HepG2 (cell line): ENCODE measurements at regions not wholly inside any gene's neighbourhood (a gene's known extent, or its start where the extent isn't known, plus 50 kb on each side); places are given as distances from the start of the nearest gene placed in this dataset.

Experiments used
- ATAC-seq: fragments of 200-7000 bp; cut with Tn5 transposase; 3 replicates; pipeline ENCODE4 v1.9.1; 2020; ENCODE audit warnings: mild to moderate bottlenecking, moderate library complexity
- BruUV-seq: library from RNA; stranded (reverse); fragments of 400-500 nt; replicated peaks from 2 replicates; lab custom pipeline; 2021; lab: Mats Ljungman, UMichigan
- CTCF ChIA-PET: fragments of 300-600 bp; formaldehyde crosslinking; extraction: SDS; loops from one replicate; lab custom pipeline; 2021; ENCODE audit warnings: low total read pairs, inconsistent platforms, low intra/inter-chr PET ratio; lab: Yijun Ruan, JAX
- POLR2A ChIA-PET: fragments of 350-600 bp; sonication (Branson Sonifier 250); formaldehyde crosslinking; loops from one replicate; lab custom pipeline; 2020; ENCODE audit warnings: antibody characterized with exemption, inconsistent platforms; lab: Yijun Ruan, JAX
- DNase-seq: peaks from one replicate; pipeline ENCODE4 v3.0.0-alpha.2; 2015; ENCODE audit warnings: low spot score
- FAIRE-seq: peaks from 3 replicates; lab custom pipeline; 2011; peaks lifted over from hg19 to GRCh38; lab: Jason Lieb, UNC
- H2AFZ ChIP-seq: one replicate; pipeline ENCODE4 v1.6.1; 2011; ENCODE audit warnings: low read length, inconsistent platforms
- H3K27ac ChIP-seq: fragments of 300-600 bp; 3 replicates; pipeline ENCODE4 v1.8.0; 2011; ENCODE audit warnings: mixed run types, mild to moderate bottlenecking, mixed read lengths, low read length, inconsistent platforms; ENCODE audit not compliant: insufficient read depth; ENCODE audit errors: extremely low read length
- H3K27me3 ChIP-seq, 2 experiments: fragments of 200-600 bp in 1 of 2; 2 replicates in 1 of 2; 3 replicates in 1 of 2; pipeline versions ENCODE4 v1.6.0 to v1.8.0; 2011; ENCODE audit warnings: low read length in 2 of 2, mild to moderate bottlenecking in 2 of 2, moderate library complexity in 2 of 2, inconsistent platforms in 1 of 2; ENCODE audit not compliant: insufficient read depth in 2 of 2, control insufficient read depth in 1 of 2
- H3K36me3 ChIP-seq, 2 experiments: fragments of 200-600 bp in 1 of 2; replicated peaks in 1 of 2; 2 replicates in 1 of 2; 3 replicates in 1 of 2; pipeline versions ENCODE4 v1.5.1 to v1.8.0; 2011; ENCODE audit warnings: low read length in 2 of 2, inconsistent platforms in 1 of 2; ENCODE audit not compliant: insufficient read depth in 2 of 2, control insufficient read depth in 1 of 2
- H3K4me1 ChIP-seq: 2 replicates; pipeline ENCODE4 v1.5.1; 2012; ENCODE audit warnings: low read length, inconsistent platforms; ENCODE audit not compliant: insufficient read depth
- H3K4me2 ChIP-seq: 2 replicates; pipeline ENCODE4 v1.6.0; 2011; ENCODE audit warnings: low read depth, low read length, inconsistent platforms
- H3K4me3 ChIP-seq, 3 experiments: fragments of 200-600 bp in 1 of 3; sonication (generic), shearing (Covaris generic) in 1 of 3; replicated peaks in 1 of 3; 2 replicates each; pipeline ENCODE4 v1.5.1; 2011 to 2016; ENCODE audit warnings: low read length in 3 of 3, inconsistent platforms in 2 of 3, low read depth in 2 of 3, mild to moderate bottlenecking in 2 of 3, control low read depth in 1 of 3, mixed read lengths in 1 of 3; ENCODE audit not compliant: insufficient read depth in 1 of 3
- H3K79me2 ChIP-seq: one replicate; pipeline ENCODE4 v1.6.1; 2011; ENCODE audit warnings: low read length, inconsistent platforms; ENCODE audit not compliant: insufficient read depth
- H3K9ac ChIP-seq: 2 replicates; pipeline ENCODE4 v1.6.0; 2011; ENCODE audit warnings: mild to moderate bottlenecking, low read depth, low read length, inconsistent platforms; ENCODE audit not compliant: insufficient read depth
- H3K9me3 ChIP-seq: 2 replicates; pipeline ENCODE4 v1.5.1; 2012; ENCODE audit warnings: mild to moderate bottlenecking, low read length
- H4K20me1 ChIP-seq: 2 replicates; pipeline ENCODE4 v1.6.0; 2011; ENCODE audit warnings: inconsistent platforms, mild to moderate bottlenecking, low read length, moderate library complexity; ENCODE audit not compliant: insufficient read depth
- CREB1 ChIP-seq, 2 experiments: fragments of 450-650 bp in 1 of 2; IDR thresholded peaks; 2 replicates each; pipeline ENCODE4 v1.6.1; 2016 to 2017; ENCODE audit warnings: control low read depth in 1 of 2, mild to moderate bottlenecking in 1 of 2, missing compliant biosample characterization in 1 of 2, missing genetic modification characterization in 1 of 2
- JUN ChIP-seq: sonication (generic); formaldehyde crosslinking; IDR thresholded peaks from 2 replicates; pipeline ENCODE4 v1.4.0; 2020; ENCODE audit warnings: mild to moderate bottlenecking, missing genetic modification reagents
- SIN3A ChIP-seq: IDR thresholded peaks from 2 replicates; pipeline ENCODE4 v1.6.1; 2011; ENCODE audit warnings: low read depth, mild to moderate bottlenecking, control low read depth, low read length, borderline replicate concordance
- ZNF318 ChIP-seq: sonication (generic); formaldehyde crosslinking; IDR thresholded peaks from 2 replicates; pipeline ENCODE4 v1.4.0; 2020; ENCODE audit warnings: mild to moderate bottlenecking, missing genetic modification reagents
- ZNF33A ChIP-seq: sonication (generic); formaldehyde crosslinking; IDR thresholded peaks from 2 replicates; pipeline ENCODE4 v1.5.1; 2020; ENCODE audit warnings: missing genetic modification reagents, mild to moderate bottlenecking, moderate library complexity, borderline replicate concordance
- ZNF383 ChIP-seq: sonication (generic); formaldehyde crosslinking; IDR thresholded peaks from 2 replicates; pipeline ENCODE4 v1.4.0; 2020; ENCODE audit warnings: missing genetic modification reagents, mild to moderate bottlenecking, borderline replicate concordance
- WGBS: methylation state at CpG from one replicate; pipeline ENCODE4 v1.1.6; 2017; ENCODE audit warnings: low lambda C conversion rate; 5-methylcytosine and 5-hydroxymethylcytosine counted together
- in situ Hi-C: cut with HindIII; loops from 2 replicates; pipeline ENCODE4 v1.10.0; 2017; ENCODE audit warnings: low pct_unique_long_range_greater_than_20kb; ENCODE audit not compliant: extremely low pct_ligation_motif_present
- intact Hi-C: fragments of 100-400 bp; cut with micrococcal nuclease; formaldehyde crosslinking; loops from one replicate; pipeline ENCODE4 v1.10.0; 2022; ENCODE audit not compliant: unreplicated experiment
- TF ChIP-seq, protein P1 (sequence below): IDR thresholded peaks from 2 replicates; pipeline ENCODE4 v1.6.1; 2016; ENCODE audit warnings: low read depth, borderline replicate concordance
- TF ChIP-seq, protein P2 (sequence below): sonication (generic); IDR thresholded peaks from 2 replicates; pipeline ENCODE4 v1.6.1; 2016; ENCODE audit warnings: low read depth, borderline replicate concordance
- TF ChIP-seq, protein P3 (sequence below): sonication (generic); formaldehyde crosslinking; IDR thresholded peaks from 2 replicates; pipeline ENCODE4 v1.5.1; 2020; ENCODE audit warnings: missing genetic modification reagents, mild to moderate bottlenecking, borderline replicate concordance
- TF ChIP-seq, protein P4 (sequence below): sonication (generic); formaldehyde crosslinking; IDR thresholded peaks from 2 replicates; pipeline ENCODE4 v1.5.0; 2020; ENCODE audit warnings: missing genetic modification reagents

DNA sequence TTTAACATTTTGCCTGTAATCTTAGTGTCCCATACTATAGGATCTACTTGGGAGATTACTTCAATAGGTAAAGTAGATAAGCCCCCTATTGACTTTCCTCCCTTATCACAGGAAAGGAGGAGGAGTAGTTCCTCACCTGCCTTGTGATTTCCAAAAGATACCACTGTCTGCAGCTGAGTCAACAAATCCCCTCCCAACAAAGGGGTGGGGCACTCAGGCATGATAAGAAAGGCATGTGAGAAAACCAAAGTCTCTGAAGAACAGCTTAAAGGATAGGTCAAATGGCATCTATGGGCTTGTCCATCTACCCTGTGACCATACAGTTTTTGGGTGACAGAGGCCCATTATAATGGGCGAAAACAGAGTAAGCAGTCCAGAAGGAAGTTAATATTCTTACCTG, 71.3 kb upstream of the WNT7A start (continued):
- TF ChIP-seq ZNF318 (CRISPR knock-in tag), result no peak
- TF ChIP-seq ZNF383 (CRISPR knock-in tag), result no peak
- no peak for TF ChIP-seq SIN3A
- TF ChIP-seq, all 625 proteins: peak for 0

GRCh38 chr3:13950042-13950441, 70.2 kb upstream of the WNT7A start:
- Histone ChIP-seq H3K9me3 (no peaks in the 10 kb centered on the region), H4K20me1 (no peaks in the 10 kb centered on the region), H3K27ac (no peak overlapping the region)
- intact Hi-C loops, result no loop called here
- WGBS, result 0% methylated on average over 1 of the region's 1 CpG
- no peak for ATAC-seq
- CTCF ChIA-PET, result no interaction called here
- TF ChIP-seq, protein P1, sequence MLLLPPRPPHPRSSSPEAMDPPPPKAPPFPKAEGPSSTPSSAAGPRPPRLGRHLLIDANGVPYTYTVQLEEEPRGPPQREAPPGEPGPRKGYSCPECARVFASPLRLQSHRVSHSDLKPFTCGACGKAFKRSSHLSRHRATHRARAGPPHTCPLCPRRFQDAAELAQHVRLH (CRISPR knock-in tag), result no peak
- TF ChIP-seq, protein P2, sequence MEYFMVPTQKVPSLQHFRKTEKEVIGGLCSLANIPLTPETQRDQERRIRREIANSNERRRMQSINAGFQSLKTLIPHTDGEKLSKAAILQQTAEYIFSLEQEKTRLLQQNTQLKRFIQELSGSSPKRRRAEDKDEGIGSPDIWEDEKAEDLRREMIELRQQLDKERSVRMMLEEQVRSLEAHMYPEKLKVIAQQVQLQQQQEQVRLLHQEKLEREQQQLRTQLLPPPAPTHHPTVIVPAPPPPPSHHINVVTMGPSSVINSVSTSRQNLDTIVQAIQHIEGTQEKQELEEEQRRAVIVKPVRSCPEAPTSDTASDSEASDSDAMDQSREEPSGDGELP, result no peak
- TF ChIP-seq, protein P3, sequence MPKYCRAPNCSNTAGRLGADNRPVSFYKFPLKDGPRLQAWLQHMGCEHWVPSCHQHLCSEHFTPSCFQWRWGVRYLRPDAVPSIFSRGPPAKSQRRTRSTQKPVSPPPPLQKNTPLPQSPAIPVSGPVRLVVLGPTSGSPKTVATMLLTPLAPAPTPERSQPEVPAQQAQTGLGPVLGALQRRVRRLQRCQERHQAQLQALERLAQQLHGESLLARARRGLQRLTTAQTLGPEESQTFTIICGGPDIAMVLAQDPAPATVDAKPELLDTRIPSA (CRISPR knock-in tag), result no peak
- TF ChIP-seq, protein P4, sequence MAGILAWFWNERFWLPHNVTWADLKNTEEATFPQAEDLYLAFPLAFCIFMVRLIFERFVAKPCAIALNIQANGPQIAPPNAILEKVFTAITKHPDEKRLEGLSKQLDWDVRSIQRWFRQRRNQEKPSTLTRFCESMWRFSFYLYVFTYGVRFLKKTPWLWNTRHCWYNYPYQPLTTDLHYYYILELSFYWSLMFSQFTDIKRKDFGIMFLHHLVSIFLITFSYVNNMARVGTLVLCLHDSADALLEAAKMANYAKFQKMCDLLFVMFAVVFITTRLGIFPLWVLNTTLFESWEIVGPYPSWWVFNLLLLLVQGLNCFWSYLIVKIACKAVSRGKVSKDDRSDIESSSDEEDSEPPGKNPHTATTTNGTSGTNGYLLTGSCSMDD (CRISPR knock-in tag), result no peak
- TF ChIP-seq JUN (CRISPR knock-in tag), result no peak
- TF ChIP-seq CREB1 (IDR thresholded peaks at IDR 0.05), result no peak
- no peak for TF ChIP-seq CREB1 (CRISPR knock-in tag; IDR thresholded peaks at IDR 0.05)
- TF ChIP-seq ZNF33A (CRISPR knock-in tag), result no peak
- TF ChIP-seq, all 625 proteins: peak for 0
- in situ Hi-C loops, result no loop called here
- no peak overlapping the region for H3K4me3 ChIP-seq
- FAIRE-seq, result no peak
- no TSS peak for BruUV-seq
- no peaks in the 10 kb centered on the region for H3K79me2 ChIP-seq
- no peaks in the 10 kb centered on the region for H3K36me3 ChIP-seq
- peaks cover 0 to 18% of the 10 kb centered on the region in 2 experiments; a peak in 2 of 5 replicates for H3K27me3 ChIP-seq
- no peaks in the 10 kb centered on the region for H3K4me1 ChIP-seq
- no peak overlapping the region for H3K9ac ChIP-seq
- no peak overlapping the region for H2AFZ ChIP-seq
- POLR2A ChIA-PET, result no interaction called here
- no peak overlapping the region for H3K4me2 ChIP-seq
- no peak for DNase-seq
